ENCODE measurements at regions not wholly inside any gene's neighbourhood (a gene's known extent, or its start where the extent isn't known, plus 50 kb on each side); places are given as distances from the start of the nearest gene placed in this dataset.

DNA sequence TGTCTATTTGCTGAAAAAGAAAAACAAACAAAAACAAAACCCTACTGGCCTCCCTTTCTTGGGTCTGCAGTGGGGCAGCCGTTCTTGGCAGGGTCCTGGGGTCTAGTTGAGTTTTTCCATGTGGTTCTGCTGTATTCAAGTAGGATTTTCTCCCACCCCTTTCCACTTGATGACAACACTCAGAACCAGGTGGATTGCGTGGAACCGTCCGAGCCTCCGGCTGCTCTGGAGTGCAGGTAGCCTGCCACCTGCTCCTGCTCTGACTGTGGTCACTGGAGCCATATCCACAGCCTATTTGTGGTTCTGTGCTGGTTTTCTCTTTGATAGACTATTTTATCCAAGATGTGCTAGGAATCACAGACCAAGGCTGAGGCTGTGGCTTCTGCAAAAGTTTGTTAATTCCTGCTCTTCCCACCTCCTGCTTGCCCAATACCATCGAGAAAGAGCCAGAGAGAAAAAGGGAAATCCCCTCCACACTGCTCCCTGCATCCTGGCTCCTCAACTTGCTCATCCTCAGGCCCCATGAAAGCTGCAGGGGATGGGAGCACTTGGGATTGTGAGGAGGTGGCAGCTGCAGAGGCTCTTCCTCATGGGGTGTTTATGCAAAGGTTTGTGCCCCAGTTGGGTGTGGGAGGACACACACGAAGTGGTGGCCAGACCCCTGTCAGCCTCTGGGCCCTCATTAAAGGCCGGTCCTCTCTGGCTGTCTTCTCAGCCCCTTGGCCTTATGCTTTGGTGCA is 377.8 kb upstream of the TNRC6C start:
- no peaks in the 10 kb centered on the region for H3K79me2 ChIP-seq (ENCODE audit: low read length)
- peaks cover 8% of the 10 kb centered on the region; the same call in 1 of the 2 replicates for H3K27me3 ChIP-seq (ENCODE audit: low read depth, low read length)
- H4K20me1 ChIP-seq (ENCODE audit: insufficient read depth, low read length): no peaks in the 10 kb centered on the region
- no peak for TF ChIP-seq CTCF (IDR thresholded peaks at IDR 0.05; ENCODE audit: low read depth, low read length)
- TF ChIP-seq EZH2phosphoT487 (IDR thresholded peaks at IDR 0.05; ENCODE audit: low read depth): no peak
- H3K27ac ChIP-seq (ENCODE audit: low read length): no peak overlapping the region
- no peaks in the 10 kb centered on the region for H3K36me3 ChIP-seq (replicated peaks; ENCODE audit: low read depth, low read length)
- no peak overlapping the region for H3K9ac ChIP-seq (ENCODE audit: low read length)
- no peak overlapping the region for H3K4me3 ChIP-seq (ENCODE audit: low read length)
- H3K4me2 ChIP-seq (ENCODE audit: low read length): no peak overlapping the region
- no peak overlapping the region for H2AFZ ChIP-seq (ENCODE audit: low read depth, low read length)
- no peaks in the 10 kb centered on the region for H3K9me3 ChIP-seq (ENCODE audit: insufficient read depth, low read length)
- peaks cover 7% of the 10 kb centered on the region for H3K4me1 ChIP-seq (ENCODE audit: low read length)

DNA sequence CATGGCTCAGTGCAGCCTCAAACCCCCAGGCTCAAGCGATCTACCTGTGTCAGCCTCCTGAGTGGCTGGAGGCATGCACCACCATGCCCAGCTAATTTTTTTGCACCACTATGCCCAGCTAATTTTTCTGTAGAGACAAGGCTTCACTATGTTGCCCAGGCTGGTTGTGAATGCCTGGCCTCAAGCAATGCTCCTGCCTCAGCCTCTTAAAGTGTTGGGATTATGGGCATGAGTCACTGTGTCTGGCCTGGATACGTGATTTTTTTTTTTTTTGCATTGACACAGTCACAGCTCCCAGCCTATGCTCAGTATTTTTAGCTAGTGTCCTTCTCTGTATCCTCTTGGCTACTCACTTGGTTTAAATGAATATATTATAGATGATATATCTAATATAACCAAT is 377.0 kb upstream of the TNRC6C start:
- TF ChIP-seq CTCF (IDR thresholded peaks at IDR 0.05; ENCODE audit: low read depth, low read length) (no peak), EZH2phosphoT487 (IDR thresholded peaks at IDR 0.05; ENCODE audit: low read depth) (no peak)
- Histone ChIP-seq H3K36me3 (replicated peaks; ENCODE audit: low read depth, low read length) (no peaks in the 10 kb centered on the region), H3K4me2 (ENCODE audit: low read length) (no peak overlapping the region), H2AFZ (ENCODE audit: low read depth, low read length) (no peak overlapping the region), H3K27me3 (ENCODE audit: low read depth, low read length) (peaks cover 10% of the 10 kb centered on the region; the same call in 1 of the 2 replicates), H3K9me3 (ENCODE audit: insufficient read depth, low read length) (no peaks in the 10 kb centered on the region), H3K27ac (ENCODE audit: low read length) (no peak overlapping the region), H4K20me1 (ENCODE audit: insufficient read depth, low read length) (no peaks in the 10 kb centered on the region), H3K9ac (ENCODE audit: low read length) (no peak overlapping the region), H3K4me3 (ENCODE audit: low read length) (no peak overlapping the region), H3K4me1 (ENCODE audit: low read length) (peaks cover 7% of the 10 kb centered on the region), H3K79me2 (ENCODE audit: low read length) (no peaks in the 10 kb centered on the region)

- Histone ChIP-seq H3K4me3 (ENCODE audit: low read length) (no peak overlapping the region), H3K9ac (ENCODE audit: low read length) (no peak overlapping the region), H3K4me2 (ENCODE audit: low read length) (no peak overlapping the region), H3K4me1 (ENCODE audit: low read length) (no peaks in the 10 kb centered on the region), H2AFZ (ENCODE audit: low read depth, low read length) (no peak overlapping the region), H3K9me3 (ENCODE audit: insufficient read depth, low read length) (no peaks in the 10 kb centered on the region), H3K27ac (ENCODE audit: low read length) (no peak overlapping the region), H3K36me3 (replicated peaks; ENCODE audit: low read depth, low read length) (no peaks in the 10 kb centered on the region), H3K27me3 (ENCODE audit: low read depth, low read length) (peaks cover 10% of the 10 kb centered on the region; the same call in 1 of the 2 replicates), H3K79me2 (ENCODE audit: low read length) (no peaks in the 10 kb centered on the region), H4K20me1 (ENCODE audit: insufficient read depth, low read length) (no peaks in the 10 kb centered on the region)
- no peak for TF ChIP-seq EZH2phosphoT487 (IDR thresholded peaks at IDR 0.05; ENCODE audit: low read depth)
- no peak for TF ChIP-seq CTCF (IDR thresholded peaks at IDR 0.05; ENCODE audit: low read depth, low read length)
These were observed 373.2 kb upstream of the TNRC6C start for GRCh38 chr17:77585142-77585860.

DNA sequence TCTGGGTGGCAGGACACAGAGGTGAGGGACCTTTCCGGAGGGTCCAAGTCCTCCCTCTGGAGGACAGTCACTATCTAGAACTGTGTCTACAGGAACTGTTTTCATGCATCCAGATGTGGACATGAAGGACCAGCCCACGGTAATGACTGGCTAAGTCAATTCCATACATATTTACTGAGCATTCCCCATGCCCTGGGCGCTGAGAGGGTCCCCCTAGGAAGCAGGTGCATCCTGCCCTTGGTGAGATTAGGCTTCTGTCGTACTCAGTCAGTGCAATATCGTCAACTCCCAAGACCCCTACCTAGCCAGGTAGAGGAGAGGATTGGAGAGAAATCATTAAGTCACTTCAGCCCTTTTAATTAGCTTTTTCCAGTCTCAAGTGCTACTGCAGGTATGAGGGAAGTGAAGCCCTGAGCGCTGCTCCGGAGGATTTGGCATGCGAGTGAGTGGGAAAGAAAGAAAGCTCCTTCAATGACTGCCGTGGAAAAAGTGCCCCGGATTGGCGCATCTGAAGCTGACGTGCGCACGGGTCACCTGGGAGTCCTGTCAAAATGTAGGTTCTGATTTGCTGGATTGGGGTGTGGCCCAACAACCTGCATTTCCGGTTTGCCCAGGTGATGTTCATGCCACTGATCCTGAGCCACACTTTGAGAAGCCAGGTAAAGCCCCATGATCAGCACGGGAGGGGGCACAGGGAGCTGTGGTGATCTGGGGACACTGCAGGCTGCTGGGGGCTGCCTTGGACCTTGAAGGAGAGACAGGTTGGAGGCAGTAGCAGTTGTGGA is 367.4 kb upstream of the TNRC6C start:
- Histone ChIP-seq H4K20me1 (ENCODE audit: insufficient read depth, low read length) (no peaks in the 10 kb centered on the region), H3K9me3 (ENCODE audit: insufficient read depth, low read length) (no peaks in the 10 kb centered on the region), H3K4me2 (ENCODE audit: low read length) (no peak overlapping the region), H3K4me1 (ENCODE audit: low read length) (no peaks in the 10 kb centered on the region), H3K79me2 (ENCODE audit: low read length) (no peaks in the 10 kb centered on the region), H3K27me3 (ENCODE audit: low read depth, low read length) (peaks cover 25% of the 10 kb centered on the region), H3K9ac (ENCODE audit: low read length) (no peak overlapping the region), H3K27ac (ENCODE audit: low read length) (no peak overlapping the region), H2AFZ (ENCODE audit: low read depth, low read length) (no peak overlapping the region), H3K36me3 (replicated peaks; ENCODE audit: low read depth, low read length) (no peaks in the 10 kb centered on the region), H3K4me3 (ENCODE audit: low read length) (no peak overlapping the region)
- TF ChIP-seq EZH2phosphoT487 (IDR thresholded peaks at IDR 0.05; ENCODE audit: low read depth): no peak
- no peak for TF ChIP-seq CTCF (IDR thresholded peaks at IDR 0.05; ENCODE audit: low read depth, low read length)

Measured in OCI-LY3 (cell line).